SK-N-SH (cell line): ENCODE measurements at regions not wholly inside any gene's neighbourhood (a gene's known extent, or its start where the extent isn't known, plus 50 kb on each side); places are given as distances from the start of the nearest gene placed in this dataset.

ENCODE experiments used
- CTCF ChIA-PET: fragments of 300-600, 350-600 bp; formaldehyde crosslinking; extraction: SDS; loops from one replicate; lab custom pipeline; 2021; lab: Yijun Ruan, JAX
- POLR2A ChIA-PET: fragments of 350-600 bp; sonication (Branson Sonifier 250); formaldehyde crosslinking; extraction: SDS; loops from one replicate; lab custom pipeline; 2020; ENCODE audit warnings: antibody characterized with exemption, inconsistent platforms; lab: Yijun Ruan, JAX
- DNase-seq: peaks from one replicate; pipeline ENCODE4 v3.0.0; 2012
- H2AFZ ChIP-seq: fragments of 200-600 bp; sonication (generic); 2 replicates; pipeline ENCODE4 v1.8.1; 2016; ENCODE audit warnings: antibody characterized with exemption, mild to moderate bottlenecking, low read depth
- H3F3A ChIP-seq: fragments of 200-600 bp; sonication (generic); replicated peaks from 2 replicates; pipeline ENCODE3; 2016; ENCODE audit warnings: antibody characterized with exemption, mild to moderate bottlenecking; ENCODE audit not compliant: insufficient read depth
- H3K27ac ChIP-seq, 2 experiments: fragments of 200-500 bp in 1 of 2; fragments of 200-600 bp in 1 of 2; sonication (Bioruptor generic) in 1 of 2; sonication (generic), shearing (Covaris generic) in 1 of 2; 2 replicates each; pipeline versions ENCODE4 v1.5.1 to v1.6.1; 2014 to 2016; ENCODE audit warnings: low read depth in 2 of 2, inconsistent platforms in 1 of 2, low read length in 1 of 2, mild to moderate bottlenecking in 1 of 2, mixed read lengths in 1 of 2
- H3K27me3 ChIP-seq: fragments of 200-600 bp; sonication (generic), shearing (Covaris generic); 2 replicates; pipeline ENCODE4 v1.6.1; 2016; ENCODE audit warnings: mixed run types; ENCODE audit not compliant: insufficient read depth
- H3K36me3 ChIP-seq, 2 experiments: fragments of 200-500 bp in 1 of 2; fragments of 200-600 bp in 1 of 2; sonication (Bioruptor generic) in 1 of 2; sonication (generic) in 1 of 2; replicated peaks in 1 of 2; 2 replicates each; pipeline versions ENCODE3 to v1.5.1; 2014 to 2016; ENCODE audit warnings: low read length in 1 of 2, mild to moderate bottlenecking in 1 of 2; ENCODE audit not compliant: insufficient read depth in 2 of 2, control insufficient read depth in 1 of 2
- H3K4me1 ChIP-seq, 2 experiments: fragments of 200-500 bp in 1 of 2; fragments of 200-600 bp in 1 of 2; sonication (Bioruptor generic) in 1 of 2; sonication (generic), shearing (Covaris generic) in 1 of 2; 2 replicates each; pipeline versions ENCODE4 v1.5.1 to v1.6.1; 2014 to 2016; ENCODE audit warnings: low read depth in 1 of 2, low read length in 1 of 2, mixed run types in 1 of 2; ENCODE audit not compliant: insufficient read depth in 2 of 2, control insufficient read depth in 1 of 2
- H3K4me2 ChIP-seq: fragments of 200-600 bp; sonication (generic), shearing (Covaris generic); 2 replicates; pipeline ENCODE4 v1.6.1; 2017; ENCODE audit warnings: mixed run types
- H3K4me3 ChIP-seq, 2 experiments: fragments of 200-500 bp in 1 of 2; fragments of 200-600 bp in 1 of 2; sonication (Bioruptor generic) in 1 of 2; sonication (generic), shearing (Covaris generic) in 1 of 2; 2 replicates each; pipeline versions ENCODE4 v1.5.1 to v1.8.1; 2014 to 2016; ENCODE audit warnings: low read depth in 2 of 2, inconsistent platforms in 1 of 2, low read length in 1 of 2, mild to moderate bottlenecking in 1 of 2, mixed read lengths in 1 of 2, moderate library complexity in 1 of 2
- H3K79me2 ChIP-seq: fragments of 200-600 bp; sonication (generic); 2 replicates; pipeline ENCODE4 v1.8.1; 2017; ENCODE audit warnings: mild to moderate bottlenecking; ENCODE audit not compliant: insufficient read depth
- H3K9ac ChIP-seq: fragments of 200-600 bp; sonication (generic); 2 replicates; pipeline ENCODE4 v1.6.1; 2017; ENCODE audit warnings: mixed run types
- H3K9me2 ChIP-seq: fragments of 200-600 bp; sonication (generic); 2 replicates; pipeline ENCODE4 v1.6.1; 2017; ENCODE audit warnings: mixed run types
- H3K9me3 ChIP-seq: fragments of 200-600 bp; sonication (generic); 2 replicates; pipeline ENCODE4 v1.6.1; 2017; ENCODE audit warnings: mixed run types, mild to moderate bottlenecking, moderate library complexity
- H4K20me1 ChIP-seq: fragments of 200-600 bp; sonication (generic); 2 replicates; pipeline ENCODE4 v1.6.1; 2017; ENCODE audit warnings: mild to moderate bottlenecking, mixed run types; ENCODE audit not compliant: insufficient read depth
- EZH2phosphoT487 ChIP-seq: fragments of 200-600 bp; sonication (generic); IDR thresholded peaks from 2 replicates; pipeline ENCODE4 v1.6.1; 2017; ENCODE audit warnings: low read depth, mixed run types, mild to moderate bottlenecking, antibody characterized with exemption, moderate library complexity, borderline replicate concordance
- FOXJ3 ChIP-seq: sonication (generic); formaldehyde crosslinking; IDR thresholded peaks from 2 replicates; pipeline ENCODE4 v1.5.1; 2020; ENCODE audit warnings: mild to moderate bottlenecking, missing genetic modification reagents
- JUND ChIP-seq: IDR thresholded peaks from 2 replicates; pipeline ENCODE4 v1.4.0; 2012
- MEF2A ChIP-seq: IDR thresholded peaks from 2 replicates; pipeline ENCODE4 v1.4.0; 2012; ENCODE audit warnings: low read depth, borderline replicate concordance
- NRF1 ChIP-seq: IDR thresholded peaks from 2 replicates; pipeline ENCODE4 v1.6.1; 2012; ENCODE audit warnings: low read depth, mild to moderate bottlenecking, low read length
- POLR2AphosphoS5 ChIP-seq: IDR thresholded peaks from 2 replicates; pipeline ENCODE4 v1.6.1; 2012; ENCODE audit warnings: low read depth, low read length
- RCOR1 ChIP-seq: fragments of 150-350 bp; IDR thresholded peaks from 2 replicates; pipeline ENCODE4 v1.6.1; 2017; ENCODE audit warnings: antibody characterized with exemption, low read length
- RFX5 ChIP-seq: IDR thresholded peaks from 2 replicates; pipeline ENCODE4 v1.6.1; 2012; ENCODE audit warnings: mild to moderate bottlenecking, improper control_type of control experiment, low read length
- SIN3A ChIP-seq: IDR thresholded peaks from 2 replicates; pipeline ENCODE4 v1.6.1; 2012; ENCODE audit warnings: low read depth, mild to moderate bottlenecking, low read length, moderate library complexity, borderline replicate concordance
- SMC3 ChIP-seq: IDR thresholded peaks from 2 replicates; pipeline ENCODE4 v1.6.1; 2012; ENCODE audit warnings: low read depth, low read length, improper control_type of control experiment
- TAF1 ChIP-seq: IDR thresholded peaks from 2 replicates; pipeline ENCODE4 v1.6.1; 2012; ENCODE audit warnings: low read depth, mild to moderate bottlenecking, low read length, moderate library complexity, borderline replicate concordance
- TEAD4 ChIP-seq: IDR thresholded peaks from 2 replicates; pipeline ENCODE4 v1.4.0; 2012; ENCODE audit warnings: mild to moderate bottlenecking, borderline replicate concordance; ENCODE audit not compliant: insufficient read depth
- USF1 ChIP-seq: IDR thresholded peaks from 2 replicates; pipeline ENCODE4 v1.4.0; 2012; ENCODE audit warnings: low read depth, borderline replicate concordance
- ZBTB33 ChIP-seq: IDR thresholded peaks from 2 replicates; pipeline ENCODE4 v1.4.0; 2012; ENCODE audit warnings: low read depth, borderline replicate concordance
- WGBS: methylation state at CpG from one replicate; pipeline ENCODE4 v1.1.6; 2017; ENCODE audit warnings: low lambda C conversion rate; 5-methylcytosine and 5-hydroxymethylcytosine counted together
- TF ChIP-seq, protein P1 (sequence below): fragments of 150-350 bp; IDR thresholded peaks from 2 replicates; pipeline ENCODE4 v1.6.1; 2017; ENCODE audit warnings: antibody characterized with exemption, low read length, low read depth, borderline replicate concordance
- TF ChIP-seq, protein P2 (sequence below): fragments of 200-600 bp; sonication (generic); IDR thresholded peaks from 2 replicates; pipeline ENCODE4 v1.6.1; 2017; ENCODE audit warnings: antibody characterized with exemption, mild to moderate bottlenecking, moderate library complexity
- TF ChIP-seq, protein P3 (sequence below): IDR thresholded peaks from 2 replicates; pipeline ENCODE4 v1.4.0; 2012; ENCODE audit warnings: low read depth

GRCh38 chr17:45667591-45668171, 116.4 kb upstream of the CRHR1 start:
- CTCF ChIA-PET: interaction anchor here (0.7 to 2.4 kb wide), 5 partner anchors 10 to 184 kb away, joined by 3 to 16 read pairs (median 4); no protein-coding TSS in a partner anchor

DNA sequence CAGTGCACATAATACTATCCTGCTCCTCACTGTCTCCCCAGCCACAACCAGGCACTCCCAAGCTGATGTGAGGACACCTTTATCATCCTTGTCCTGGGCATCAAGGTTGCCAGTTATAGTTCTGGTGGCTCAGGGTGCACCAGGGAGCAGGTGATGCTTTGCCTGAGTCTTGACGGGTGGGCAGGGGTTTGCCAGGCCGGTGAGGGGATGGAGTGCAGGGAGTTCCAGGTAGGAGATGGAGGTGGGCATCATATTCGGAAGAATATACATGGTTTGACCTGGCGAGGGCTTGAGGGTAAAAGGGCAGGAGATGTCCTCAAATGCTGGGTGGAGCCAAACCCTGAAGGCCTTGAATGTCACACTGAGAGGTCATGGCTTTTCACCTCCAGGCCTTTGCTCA, 115.8 kb upstream of the CRHR1 start:
- H3K4me3 ChIP-seq: no peak overlapping the region
- H3K27ac ChIP-seq: no peak overlapping the region
- H3K36me3 ChIP-seq: no peaks in the 10 kb centered on the region
- no peak overlapping the region for H2AFZ ChIP-seq
- H3K4me1 ChIP-seq: no peaks in the 10 kb centered on the region
- no peak overlapping the region for H3K4me2 ChIP-seq
- H3K9ac ChIP-seq: no peak overlapping the region
- peaks cover 12% of the 10 kb centered on the region; the same call in 1 of the 2 replicates for H3K27me3 ChIP-seq
- no peaks in the 10 kb centered on the region for H3K9me2 ChIP-seq
- ChIA-PET CTCF (interaction anchor here (2.3 kb wide), 1 partner anchor 163 kb away, joined by 9 read pairs; no protein-coding TSS in a partner anchor), POLR2A (no interaction called here)
- no peak for DNase-seq
- 26% methylated on average over 4 of the region's 4 CpGs for WGBS
- H4K20me1 ChIP-seq: no peaks in the 10 kb centered on the region
- no peaks in the 10 kb centered on the region for H3K79me2 ChIP-seq
- no peaks in the 10 kb centered on the region for H3F3A ChIP-seq
- no peaks in the 10 kb centered on the region for H3K9me3 ChIP-seq
- TF ChIP-seq MEF2A (no peak), ZBTB33 (no peak), EZH2phosphoT487 (no peak), NRF1 (no peak), SIN3A (no peak), RFX5 (no peak), TEAD4 (no peak), USF1 (no peak), RCOR1 (no peak), SMC3 (no peak), FOXJ3 (no peak), POLR2AphosphoS5 (no peak), TAF1 (no peak)
- TF ChIP-seq, protein P1, sequence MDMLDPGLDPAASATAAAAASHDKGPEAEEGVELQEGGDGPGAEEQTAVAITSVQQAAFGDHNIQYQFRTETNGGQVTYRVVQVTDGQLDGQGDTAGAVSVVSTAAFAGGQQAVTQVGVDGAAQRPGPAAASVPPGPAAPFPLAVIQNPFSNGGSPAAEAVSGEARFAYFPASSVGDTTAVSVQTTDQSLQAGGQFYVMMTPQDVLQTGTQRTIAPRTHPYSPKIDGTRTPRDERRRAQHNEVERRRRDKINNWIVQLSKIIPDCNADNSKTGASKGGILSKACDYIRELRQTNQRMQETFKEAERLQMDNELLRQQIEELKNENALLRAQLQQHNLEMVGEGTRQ: no peak
- TF ChIP-seq, protein P2, sequence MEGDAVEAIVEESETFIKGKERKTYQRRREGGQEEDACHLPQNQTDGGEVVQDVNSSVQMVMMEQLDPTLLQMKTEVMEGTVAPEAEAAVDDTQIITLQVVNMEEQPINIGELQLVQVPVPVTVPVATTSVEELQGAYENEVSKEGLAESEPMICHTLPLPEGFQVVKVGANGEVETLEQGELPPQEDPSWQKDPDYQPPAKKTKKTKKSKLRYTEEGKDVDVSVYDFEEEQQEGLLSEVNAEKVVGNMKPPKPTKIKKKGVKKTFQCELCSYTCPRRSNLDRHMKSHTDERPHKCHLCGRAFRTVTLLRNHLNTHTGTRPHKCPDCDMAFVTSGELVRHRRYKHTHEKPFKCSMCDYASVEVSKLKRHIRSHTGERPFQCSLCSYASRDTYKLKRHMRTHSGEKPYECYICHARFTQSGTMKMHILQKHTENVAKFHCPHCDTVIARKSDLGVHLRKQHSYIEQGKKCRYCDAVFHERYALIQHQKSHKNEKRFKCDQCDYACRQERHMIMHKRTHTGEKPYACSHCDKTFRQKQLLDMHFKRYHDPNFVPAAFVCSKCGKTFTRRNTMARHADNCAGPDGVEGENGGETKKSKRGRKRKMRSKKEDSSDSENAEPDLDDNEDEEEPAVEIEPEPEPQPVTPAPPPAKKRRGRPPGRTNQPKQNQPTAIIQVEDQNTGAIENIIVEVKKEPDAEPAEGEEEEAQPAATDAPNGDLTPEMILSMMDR: no peak
- TF ChIP-seq, protein P3, sequence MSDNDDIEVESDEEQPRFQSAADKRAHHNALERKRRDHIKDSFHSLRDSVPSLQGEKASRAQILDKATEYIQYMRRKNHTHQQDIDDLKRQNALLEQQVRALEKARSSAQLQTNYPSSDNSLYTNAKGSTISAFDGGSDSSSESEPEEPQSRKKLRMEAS: no peak

More at GRCh38 chr17:45667591-45668171, 116.4 kb upstream of the CRHR1 start:
- TF ChIP-seq JUND: no peak
- no peaks in the 10 kb centered on the region for H3K9me3 ChIP-seq
- H3K4me3 ChIP-seq: no peak overlapping the region
- peaks cover 13% of the 10 kb centered on the region for H3K27me3 ChIP-seq
- 18% methylated on average over 6 of the region's 6 CpGs for WGBS
- no peaks in the 10 kb centered on the region for H3K79me2 ChIP-seq
- no peaks in the 10 kb centered on the region for H4K20me1 ChIP-seq
- no peak overlapping the region for H3K4me2 ChIP-seq
- no peak overlapping the region for H3K9ac ChIP-seq
- POLR2A ChIA-PET: no interaction called here
- H3F3A ChIP-seq: no peaks in the 10 kb centered on the region
- no peak overlapping the region for H2AFZ ChIP-seq
- no peak for DNase-seq
- H3K36me3 ChIP-seq: no peaks in the 10 kb centered on the region
- no peaks in the 10 kb centered on the region for H3K4me1 ChIP-seq
- no peak overlapping the region for H3K27ac ChIP-seq
- no peaks in the 10 kb centered on the region for H3K9me2 ChIP-seq
